Bone marrow (tissue), 2 donors: ENCODE measurements at regions not wholly inside any gene's neighbourhood (a gene's known extent, or its start where the extent isn't known, plus 50 kb on each side); places are given as distances from the start of the nearest gene placed in this dataset.

Source experiments
- DNase-seq, 2 donors: peaks; one replicate each; lab custom pipeline; 2025; lab: John Stamatoyannopoulos, UW

DNA sequence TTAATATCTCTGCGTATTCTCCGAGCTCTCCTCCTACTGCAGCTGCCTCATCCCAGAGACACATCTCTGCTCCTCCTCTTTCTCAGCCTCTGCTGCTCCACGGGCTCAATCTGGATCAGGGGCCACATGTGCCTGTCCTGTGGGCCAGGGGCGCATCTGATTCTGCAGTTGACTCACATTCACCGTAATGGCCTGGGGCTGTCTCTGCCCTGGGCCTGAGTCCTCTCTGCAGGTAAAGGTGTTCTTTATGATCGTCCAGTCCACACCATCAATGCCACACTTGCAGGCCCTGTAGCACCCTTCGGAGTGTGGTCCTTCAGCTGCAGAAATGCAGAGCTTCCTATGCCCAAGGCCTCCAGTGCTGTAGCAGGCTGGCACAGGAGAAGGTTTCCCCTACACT, 154.5 kb downstream of the OAT start:
- DNase-seq: no peak

DNA sequence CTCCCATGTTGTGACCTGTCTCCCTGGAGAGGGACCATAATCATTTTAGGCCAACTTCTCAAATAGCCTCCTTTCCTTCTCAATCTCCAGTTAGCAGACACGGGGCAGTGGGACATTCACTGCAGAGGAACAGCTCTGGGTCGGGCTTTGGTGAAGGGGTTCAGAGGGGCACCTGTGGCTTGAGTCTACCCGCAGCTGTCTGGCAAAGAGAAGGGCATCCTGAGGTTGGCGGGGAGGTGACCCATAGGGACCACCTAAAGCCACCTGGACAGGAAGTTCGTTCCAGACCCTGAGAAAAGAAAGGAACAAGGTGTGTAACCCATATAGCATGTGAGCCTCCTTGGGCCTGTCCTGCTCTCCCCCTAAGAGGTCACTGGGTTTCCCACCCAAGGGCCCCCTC, 155.0 kb downstream of the OAT start:
- no peak for DNase-seq

DNA sequence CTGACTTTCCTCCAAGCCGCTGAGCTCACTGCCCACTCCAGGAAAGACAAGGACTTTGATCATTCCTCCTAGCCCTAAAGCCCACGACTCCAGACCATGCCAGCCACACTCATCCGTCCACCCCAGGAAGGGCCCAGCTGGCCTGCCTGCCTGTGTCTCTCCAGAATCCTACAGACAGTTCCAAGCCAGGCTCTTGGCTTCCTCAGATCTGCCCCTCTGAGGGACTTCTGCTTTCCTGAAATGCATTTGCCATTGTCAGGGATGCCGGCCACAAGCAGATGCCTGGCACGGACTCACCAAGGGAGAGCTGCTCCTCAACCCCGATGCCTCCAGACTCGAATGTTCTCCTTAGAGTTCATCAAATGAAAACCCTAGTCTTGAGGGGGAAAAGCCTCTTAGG, 155.8 kb downstream of the OAT start:
- no peak for DNase-seq

DNA sequence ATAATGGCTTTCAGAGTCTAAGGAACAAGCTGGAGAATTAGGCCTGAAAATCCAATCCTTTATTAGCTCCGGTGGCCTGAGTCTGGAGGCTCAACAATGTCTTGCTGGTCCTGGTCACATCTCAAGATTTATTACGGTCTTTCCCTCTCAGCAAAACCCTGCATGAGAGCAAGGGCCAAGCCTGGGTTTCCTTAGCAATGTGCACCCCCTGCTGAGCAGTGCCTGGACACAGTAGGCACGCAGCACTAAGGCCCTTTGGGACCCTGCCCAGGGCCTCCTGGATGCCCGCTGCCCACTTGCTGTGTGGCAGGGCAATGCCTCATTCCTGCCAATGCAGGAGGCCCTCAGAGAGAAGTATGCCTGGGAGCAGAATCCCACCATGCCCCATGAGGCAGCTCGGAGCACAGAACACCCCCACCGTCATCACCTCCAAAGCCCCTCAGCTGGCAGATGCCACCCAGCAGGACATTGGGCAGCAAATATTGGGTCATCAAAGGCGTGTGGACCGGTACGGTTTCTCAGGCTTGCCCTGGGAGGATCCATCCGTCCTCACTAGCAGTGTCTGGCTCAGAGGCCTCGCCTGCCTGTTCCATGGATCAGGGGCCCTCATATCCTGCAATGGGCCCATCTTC, 156.4 kb downstream of the OAT start:
- no peak for DNase-seq

DNA sequence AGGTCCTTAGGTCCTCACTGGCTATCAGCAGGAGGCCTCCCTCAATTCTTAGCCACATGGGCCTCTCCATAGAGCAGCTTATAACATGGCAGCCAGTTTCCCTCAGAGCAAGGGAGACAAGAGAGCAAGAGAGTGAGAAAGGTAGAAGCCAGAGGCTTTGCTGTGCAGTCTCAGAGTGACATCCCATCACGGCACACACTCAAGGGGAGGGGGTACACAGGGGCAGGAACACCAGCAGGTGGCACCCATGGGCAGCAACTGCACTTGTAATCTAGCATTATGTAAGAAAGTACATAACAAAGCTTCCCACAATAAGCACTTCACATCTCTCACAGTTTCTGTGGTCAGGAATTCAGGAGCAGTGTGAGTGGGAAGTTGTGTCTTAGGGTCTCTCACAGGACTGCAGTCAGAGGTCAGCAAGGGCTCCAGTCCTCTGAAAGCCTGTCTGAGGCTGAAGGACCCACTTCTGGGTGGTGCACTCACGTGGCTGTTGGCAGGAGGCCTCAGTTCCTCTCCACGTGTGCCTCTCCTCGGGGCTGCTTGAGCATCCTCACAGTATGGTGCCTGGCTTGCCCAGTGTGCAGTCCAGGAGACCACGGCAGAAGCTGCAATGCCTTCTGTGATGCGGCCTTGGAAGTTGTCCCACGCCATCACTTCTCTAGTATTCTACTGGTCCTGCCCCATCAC, 159.4 kb downstream of the OAT start:
- peak in 1 of 2 donors; percentile 9 for DNase-seq

DNA sequence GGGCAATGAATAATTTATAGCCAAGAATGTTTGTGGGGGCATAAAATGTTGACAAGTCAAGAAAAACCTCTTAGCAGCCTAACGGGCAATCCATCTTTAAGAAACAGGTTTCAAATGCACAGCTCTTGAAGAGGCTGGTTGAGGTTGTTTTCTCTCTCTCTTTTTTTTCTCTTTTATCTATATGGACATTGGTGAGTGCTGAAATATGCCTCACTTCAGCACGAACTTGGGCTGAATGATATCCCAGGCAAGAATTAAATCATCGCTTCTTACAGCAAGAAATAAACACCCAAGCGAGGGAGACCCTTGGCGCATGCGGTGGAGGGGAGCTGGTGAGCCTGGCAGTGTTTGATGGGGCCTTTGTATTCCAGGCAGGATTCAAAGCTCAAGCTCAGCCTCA, 160.9 kb downstream of the OAT start:
- no peak for DNase-seq

DNA sequence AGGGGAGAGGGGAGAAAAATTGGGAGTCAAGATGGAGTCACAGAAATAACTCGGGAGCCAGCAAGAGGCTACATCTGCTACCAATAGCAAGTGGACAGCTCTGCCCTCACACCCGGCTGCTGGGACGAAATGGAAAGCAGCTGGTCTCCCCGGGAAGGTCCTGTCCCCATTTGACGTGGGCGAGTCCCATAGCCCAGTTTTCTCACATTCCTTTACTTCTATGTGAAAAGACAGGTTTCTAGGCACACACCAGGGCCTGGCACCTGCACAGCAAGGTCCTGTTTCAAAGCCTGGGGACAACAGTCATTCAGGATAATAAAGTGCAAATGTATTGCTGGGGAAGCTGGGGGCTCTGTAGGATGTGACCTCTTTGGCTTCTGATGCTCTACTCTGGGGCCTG, 162.6 kb downstream of the OAT start:
- no peak for DNase-seq

DNA sequence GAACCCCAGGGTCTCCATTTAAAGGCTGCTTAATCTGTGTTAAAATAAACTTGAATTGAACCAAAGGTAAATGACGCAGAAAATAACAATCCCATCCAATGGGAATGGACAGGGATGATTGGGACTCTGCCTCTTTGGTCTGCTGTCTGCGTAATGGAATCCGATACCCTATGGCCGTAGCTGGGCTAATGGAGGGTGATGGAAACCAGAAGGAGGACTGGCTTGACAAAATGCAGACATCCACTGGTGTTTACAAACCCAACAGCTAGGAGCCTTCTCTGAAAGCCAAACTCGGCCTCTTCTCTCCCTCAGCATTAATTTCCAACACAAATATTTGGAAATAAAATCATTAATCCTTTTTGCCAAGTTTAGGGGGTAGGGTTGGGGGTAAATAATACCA, 162.2 kb upstream of the CHST15 start:
- DNase-seq: no peak

DNA sequence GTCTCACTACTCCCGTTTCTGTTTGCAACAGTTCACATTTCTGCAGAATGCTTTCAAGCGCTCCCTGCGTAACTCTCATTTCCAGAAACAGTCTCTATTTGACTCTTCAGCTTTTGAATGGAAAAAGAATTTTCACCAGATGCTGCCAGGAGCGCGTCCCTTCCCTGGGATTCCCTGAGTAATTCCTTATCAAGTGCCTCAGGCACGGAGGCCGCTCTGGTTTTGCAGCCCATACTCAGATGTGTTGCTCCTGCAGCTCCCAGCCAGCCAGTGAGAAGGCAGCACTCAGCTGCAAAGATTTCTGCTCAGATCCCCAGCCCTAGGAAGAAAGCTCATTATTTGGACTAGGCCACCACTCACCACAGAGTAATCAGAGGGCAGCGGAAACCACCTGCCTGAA, 161.1 kb upstream of the CHST15 start:
- no peak for DNase-seq

DNA sequence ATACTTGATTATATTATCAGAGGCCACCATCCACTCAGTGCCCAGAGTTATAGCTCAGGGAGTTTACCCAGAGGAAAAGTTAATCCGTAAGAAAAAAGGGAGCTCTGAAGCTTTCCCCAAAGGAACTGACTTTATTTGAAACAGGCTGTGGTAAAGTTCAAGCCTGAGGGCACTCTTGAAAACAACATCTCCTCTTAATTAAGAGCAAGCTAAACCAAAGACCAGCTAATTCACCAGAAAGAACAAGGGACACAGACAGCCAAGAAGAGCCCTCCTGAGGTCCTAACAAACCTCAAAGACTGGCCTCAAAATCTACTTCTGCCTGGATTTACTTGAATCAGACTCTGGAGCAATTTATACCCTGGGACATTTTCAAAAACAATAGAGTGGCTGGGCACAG, 159.6 kb upstream of the CHST15 start:
- no peak for DNase-seq

DNA sequence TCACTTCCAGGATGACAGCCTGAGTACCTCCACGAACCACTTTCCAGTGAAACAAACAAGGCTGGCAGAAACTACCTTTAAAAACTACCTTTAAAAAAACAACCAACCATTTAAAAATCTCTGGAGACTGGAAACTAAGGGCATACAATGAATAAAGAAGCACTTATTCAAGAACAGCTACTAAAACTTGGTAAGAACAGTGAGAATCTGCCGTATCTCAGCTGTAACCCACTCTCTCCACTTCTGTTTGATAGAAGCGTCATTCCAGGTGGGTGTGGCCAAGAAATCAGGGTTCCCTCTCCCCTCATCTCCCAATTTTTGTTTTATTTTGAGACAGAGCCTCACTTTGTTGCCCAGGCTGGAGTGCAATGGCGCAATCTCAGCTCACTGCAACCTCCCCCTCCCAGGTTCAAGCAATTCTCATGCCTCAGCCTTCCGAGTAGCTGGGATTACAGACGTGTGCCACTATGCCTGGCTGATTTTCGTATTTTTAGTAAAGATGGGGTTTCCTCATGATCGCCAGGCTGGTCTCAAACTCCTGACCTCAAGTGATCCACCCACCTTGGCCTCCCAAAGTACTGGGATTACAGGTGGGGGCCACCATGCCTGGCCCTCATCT, 158.8 kb upstream of the CHST15 start:
- DNase-seq: no peak

DNA sequence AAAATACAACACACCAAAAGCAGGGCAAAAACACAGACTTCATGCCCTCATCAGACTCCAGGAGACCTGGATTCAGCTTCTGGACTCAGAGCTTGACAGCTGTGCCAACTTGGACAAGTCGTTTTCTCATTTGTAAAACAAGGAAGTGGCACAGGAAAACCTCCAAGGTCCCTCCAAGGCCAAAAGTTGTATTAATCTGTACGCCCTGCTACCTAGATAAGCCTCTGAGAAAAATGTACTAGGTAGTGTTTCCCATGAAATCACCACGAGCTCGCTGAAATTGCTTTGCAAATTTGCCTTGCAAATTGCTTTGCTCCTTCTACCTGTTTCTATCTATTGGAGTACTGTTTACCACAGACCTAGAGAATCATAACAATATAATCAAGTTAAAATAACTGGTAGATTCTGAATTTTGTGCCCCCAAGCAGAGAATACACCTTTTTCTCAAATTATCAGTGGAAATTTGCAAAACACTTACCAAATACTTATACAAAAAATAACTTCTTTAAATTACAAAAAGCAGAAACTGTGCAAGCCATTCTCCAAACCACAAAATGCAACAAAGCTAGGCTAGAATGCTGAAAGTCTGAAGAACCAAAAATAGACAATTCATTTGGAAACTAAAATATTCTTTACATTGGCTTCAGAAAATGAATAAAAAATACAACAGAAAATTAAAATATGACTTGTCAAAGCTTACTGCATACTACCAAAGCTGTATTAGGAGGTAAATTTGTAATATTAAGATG, 158.1 kb upstream of the CHST15 start:
- no peak for DNase-seq

DNA sequence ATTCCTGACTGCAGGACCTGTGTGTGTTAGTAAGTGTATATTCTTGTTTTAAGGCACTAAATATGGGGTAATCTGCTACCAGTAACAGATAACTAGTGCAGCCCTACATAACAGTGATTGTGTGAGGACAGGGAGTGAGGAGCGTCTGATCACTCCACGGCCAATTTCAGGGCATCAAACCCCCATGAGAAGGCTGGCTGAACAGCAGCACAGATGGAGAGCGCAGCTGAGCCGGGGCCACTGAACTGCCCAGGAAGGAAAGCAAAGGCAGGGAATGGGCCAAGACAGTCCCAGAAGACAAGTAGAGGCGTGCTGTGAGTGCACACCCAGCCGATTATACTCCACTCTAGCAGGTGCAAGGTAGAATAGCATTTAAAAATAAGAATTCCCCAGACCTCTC, 157.1 kb upstream of the CHST15 start:
- no peak for DNase-seq

DNA sequence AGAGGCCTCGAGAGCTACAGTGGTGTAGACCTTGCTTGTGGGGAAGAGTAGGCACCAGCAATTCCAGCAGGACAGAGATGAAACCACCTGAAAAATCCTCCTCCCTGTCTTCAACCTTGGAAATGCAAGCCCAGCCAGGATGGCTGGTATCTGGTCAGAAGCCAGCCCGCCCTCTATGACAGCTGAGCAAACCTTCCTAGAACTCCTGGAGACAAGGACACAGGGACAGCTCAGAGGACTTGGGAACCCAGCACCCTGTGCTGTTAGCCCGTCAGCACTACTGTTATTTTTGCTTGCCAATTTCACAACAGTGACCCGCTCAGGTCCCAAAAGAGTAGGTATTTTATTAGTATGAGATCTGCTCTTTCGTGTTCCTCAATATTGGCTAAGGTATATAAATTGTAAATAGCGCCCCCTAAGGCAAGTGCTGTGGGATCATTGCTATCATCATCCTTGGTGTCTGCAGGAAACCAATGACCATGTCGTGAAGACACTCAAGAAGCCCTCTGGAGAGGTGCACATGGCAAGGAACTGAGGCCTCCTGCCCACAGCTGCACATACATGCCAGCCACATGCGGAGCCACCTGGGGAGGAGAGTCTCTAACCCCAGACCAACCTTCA, 156.5 kb upstream of the CHST15 start:
- DNase-seq: no peak

DNA sequence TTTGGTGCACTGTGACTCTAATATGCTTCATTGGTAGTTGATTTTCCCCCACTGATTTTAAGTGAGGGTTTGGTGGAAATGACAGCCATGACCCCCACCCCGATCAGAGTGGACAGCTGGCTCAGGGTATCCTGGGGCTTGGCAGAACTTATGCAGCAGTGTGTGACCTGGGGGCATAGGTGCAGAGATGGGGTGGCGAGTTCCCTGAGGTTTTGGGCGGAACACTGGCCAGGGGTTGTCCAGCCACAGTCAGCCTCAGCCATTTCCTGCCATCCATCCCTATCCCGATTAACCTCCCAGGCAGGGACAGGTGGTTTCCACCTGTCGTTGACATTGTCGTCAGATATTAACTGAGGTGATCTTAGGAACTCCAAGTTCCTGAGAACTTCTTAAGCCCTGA, 155.8 kb upstream of the CHST15 start:
- no peak for DNase-seq

DNA sequence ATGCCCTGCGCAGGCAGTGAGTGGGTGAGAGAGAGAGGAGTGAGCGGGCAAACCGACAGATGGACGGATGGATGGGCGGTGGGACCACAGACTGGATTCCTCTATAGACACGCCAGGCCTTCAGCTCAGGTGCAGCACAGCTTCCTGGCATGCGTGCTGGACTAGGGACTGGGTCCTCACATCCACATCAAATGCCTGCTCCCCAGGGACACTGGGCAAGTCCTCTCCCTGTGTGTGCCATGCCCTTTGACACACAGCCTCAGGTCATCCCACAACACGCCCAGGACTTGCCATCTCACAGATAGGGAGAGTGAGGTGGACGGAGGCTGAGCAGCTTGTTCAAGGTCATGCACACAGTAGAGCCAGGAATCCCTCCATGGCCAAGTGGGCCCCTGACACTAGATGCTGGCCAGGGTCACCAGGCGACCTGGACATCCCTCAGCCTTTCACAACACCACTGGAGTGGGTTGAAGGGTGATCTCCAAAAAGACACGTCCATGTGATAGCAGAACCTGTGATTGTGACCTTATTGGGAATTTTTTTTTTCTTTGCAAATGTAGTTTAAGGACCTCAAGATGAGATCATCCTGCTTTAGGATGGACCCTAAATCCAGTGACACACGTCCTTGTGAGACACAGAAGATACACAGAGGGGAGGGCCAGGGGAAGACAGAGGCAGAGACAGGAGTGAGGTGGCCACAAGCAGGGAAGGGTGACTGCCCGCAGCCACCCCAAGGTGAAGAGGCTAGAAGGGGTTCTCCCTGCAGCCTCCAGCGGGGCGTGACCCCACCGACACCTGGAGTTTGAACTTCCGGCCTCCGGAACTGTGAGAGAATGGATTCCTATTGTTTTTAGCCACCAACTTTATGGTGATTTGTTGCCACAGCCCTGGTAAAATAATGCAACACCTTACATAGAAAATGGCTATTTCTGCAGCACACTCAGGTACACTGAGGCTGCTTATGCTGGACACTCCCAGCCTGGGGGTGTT, 155.0 kb upstream of the CHST15 start:
- DNase-seq: no peak

DNA sequence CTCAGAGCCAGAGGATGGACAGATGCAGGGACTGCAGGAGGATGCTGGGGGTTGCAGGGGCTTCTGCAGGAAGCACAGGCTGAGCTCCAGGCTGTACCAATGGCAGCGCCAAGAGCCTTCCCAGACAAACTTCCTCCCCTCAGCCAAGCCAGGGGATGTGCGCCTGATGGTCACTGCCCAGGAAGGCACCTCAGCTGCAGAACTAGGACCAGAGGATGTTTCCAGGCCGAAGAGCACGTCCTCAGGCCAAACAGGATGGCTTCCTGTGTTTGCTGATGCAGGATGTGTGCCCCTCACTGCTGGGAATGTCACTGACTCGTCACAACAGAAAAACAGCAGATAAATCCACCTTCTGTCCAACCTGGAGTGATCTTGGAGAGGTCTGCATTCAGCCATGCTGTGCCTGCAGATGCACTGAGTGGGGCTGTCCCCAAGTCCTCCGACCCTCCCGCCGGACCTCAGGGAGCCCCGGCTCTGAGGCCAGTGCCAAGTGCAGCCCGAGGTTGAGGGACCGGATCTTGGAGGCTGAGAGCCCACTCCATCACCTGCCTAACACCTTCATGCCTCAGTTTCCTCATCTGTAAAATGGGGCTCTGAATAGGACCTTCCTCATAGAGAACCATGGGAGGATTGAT, 152.5 kb upstream of the CHST15 start:
- no peak for DNase-seq

DNA sequence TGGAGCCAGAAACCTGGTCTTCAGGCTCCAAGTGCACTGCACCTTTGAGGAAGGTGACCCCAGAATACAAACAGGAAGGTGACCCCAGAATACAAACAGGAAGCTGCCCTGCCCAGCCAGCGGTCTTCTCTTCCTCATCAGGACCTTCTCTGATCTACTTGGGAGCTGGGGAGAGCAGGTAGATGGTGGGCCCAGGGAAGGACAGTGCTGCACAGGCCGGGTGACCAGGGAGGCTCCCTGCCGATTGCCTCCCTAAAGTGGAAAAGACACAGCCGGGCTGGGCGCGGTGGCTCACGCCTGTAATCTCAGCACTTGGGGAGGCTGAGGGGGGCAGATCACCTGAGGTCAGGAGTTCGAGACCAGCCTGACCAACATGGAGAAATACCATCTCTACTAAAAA, 151.8 kb upstream of the CHST15 start:
- no peak for DNase-seq

DNA sequence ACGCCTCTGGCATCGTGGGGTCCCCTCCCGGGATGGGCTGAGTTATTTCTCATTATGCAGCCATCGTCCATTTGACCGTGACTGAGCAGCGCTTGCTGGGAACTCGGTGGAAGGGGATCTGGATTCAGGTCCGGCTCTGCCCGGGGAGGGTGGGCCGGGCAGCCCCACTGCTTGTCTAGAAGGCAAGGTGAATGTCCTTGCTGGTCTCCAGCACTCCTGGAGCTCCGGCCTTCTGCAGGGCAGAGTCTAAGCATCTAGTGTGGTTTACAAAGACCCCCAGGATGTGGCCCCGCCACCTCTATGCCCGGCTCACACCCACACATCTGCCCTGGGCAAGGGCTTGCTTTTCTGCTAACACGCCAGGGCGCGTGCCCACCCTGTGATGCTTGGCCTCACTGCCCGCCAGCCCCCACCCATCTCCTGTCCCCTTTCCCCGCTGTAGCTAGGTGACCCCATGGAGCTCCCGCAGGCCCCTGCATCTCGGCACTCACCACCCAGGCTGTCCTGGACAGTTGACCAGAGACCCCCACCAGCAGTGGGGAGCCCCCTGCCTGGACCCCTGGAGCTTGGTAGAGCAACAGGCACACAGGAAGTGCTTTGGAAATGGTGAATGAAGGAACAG, 151.0 kb upstream of the CHST15 start:
- no peak for DNase-seq

DNA sequence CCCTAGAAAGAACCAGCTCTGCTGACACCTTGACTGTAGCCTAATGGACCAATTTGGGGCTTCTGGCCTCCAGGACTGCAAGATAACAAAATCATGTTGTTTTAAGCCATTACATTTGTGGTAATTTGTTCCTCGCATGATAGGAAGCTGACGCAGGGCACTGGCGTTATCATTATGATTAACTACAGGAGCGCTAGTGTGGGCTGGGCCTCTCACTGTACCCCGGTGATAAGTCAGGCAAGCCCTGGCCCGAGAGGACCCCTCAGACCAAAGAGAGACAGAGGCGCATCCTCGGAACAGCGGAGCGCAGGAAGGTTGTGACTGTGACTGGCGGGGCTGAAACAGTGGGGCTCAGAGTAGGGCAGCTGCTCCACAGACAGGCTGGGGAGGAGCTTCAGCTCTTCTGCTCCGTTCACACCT, 150.3 kb upstream of the CHST15 start:
- DNase-seq: no peak
